DOHH2 (cell line): ENCODE measurements at regions not wholly inside any gene's neighbourhood (a gene's known extent, or its start where the extent isn't known, plus 50 kb on each side); places are given as distances from the start of the nearest gene placed in this dataset.

Experiments
- EZH2phosphoT487 ChIP-seq: fragments of 200-600 bp; sonication (generic); IDR thresholded peaks from 2 replicates; pipeline ENCODE4 v1.6.1; 2017; ENCODE audit warnings: borderline replicate concordance, mild to moderate bottlenecking, antibody characterized with exemption, low read length, moderate library complexity, mixed read lengths
- TF ChIP-seq, protein P1 (sequence below): fragments of 200-600 bp; sonication (generic); IDR thresholded peaks from one replicate; pipeline ENCODE4 v1.5.1; 2014; ENCODE audit warnings: antibody characterized with exemption, mild to moderate bottlenecking, low read depth, low read length; ENCODE audit not compliant: poor library complexity, severe bottlenecking

DNA sequence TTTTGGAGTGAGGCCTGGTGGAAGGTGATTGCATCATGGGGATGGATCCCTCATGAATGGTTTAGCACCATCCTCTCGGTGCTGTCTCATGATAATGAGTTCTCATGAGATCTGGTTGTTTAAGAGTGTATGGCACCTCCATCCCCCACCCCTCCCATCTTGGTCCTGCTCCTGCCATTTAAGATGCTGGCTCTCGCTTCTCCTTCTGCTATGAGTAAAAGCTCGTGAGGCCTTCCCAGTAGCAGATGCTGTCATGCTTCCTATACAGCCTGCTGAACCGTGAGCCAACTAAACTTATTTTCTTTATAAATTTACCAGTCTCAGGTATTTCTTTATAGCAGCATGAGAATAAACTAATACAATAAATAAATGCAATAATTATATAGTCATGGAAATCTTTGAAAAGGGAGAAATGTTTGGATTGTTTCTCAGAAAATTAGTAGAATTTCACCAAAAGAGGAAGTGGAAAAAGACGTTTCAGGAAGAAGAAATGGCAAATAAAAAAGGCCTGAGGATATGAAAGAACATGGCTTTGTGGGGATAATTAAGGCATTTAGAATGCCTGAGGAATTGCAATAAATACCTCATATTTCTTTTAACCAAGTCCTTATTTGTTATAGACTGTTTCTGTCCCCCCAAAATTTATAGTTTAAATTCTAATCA is 451.2 kb upstream of the ADGRL4 start:
- TF ChIP-seq, protein P1, sequence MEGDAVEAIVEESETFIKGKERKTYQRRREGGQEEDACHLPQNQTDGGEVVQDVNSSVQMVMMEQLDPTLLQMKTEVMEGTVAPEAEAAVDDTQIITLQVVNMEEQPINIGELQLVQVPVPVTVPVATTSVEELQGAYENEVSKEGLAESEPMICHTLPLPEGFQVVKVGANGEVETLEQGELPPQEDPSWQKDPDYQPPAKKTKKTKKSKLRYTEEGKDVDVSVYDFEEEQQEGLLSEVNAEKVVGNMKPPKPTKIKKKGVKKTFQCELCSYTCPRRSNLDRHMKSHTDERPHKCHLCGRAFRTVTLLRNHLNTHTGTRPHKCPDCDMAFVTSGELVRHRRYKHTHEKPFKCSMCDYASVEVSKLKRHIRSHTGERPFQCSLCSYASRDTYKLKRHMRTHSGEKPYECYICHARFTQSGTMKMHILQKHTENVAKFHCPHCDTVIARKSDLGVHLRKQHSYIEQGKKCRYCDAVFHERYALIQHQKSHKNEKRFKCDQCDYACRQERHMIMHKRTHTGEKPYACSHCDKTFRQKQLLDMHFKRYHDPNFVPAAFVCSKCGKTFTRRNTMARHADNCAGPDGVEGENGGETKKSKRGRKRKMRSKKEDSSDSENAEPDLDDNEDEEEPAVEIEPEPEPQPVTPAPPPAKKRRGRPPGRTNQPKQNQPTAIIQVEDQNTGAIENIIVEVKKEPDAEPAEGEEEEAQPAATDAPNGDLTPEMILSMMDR, result no peak
- no peak for TF ChIP-seq EZH2phosphoT487
